Transverse colon (tissue), 4 donors: ENCODE measurements at regions not wholly inside any gene's neighbourhood (a gene's known extent, or its start where the extent isn't known, plus 50 kb on each side); places are given as distances from the start of the nearest gene placed in this dataset.

Experiments used
- POLR2AphosphoS5 ChIP-seq, 3 donors: sonication (generic); formaldehyde crosslinking; IDR thresholded peaks; one replicate each; pipeline ENCODE4 v1.6.1; 2016; ENCODE audit warnings: antibody characterized with exemption in 3 of 3
- TF ChIP-seq, protein P1 (sequence below), 5 experiments: fragments of 200-600 bp in 3 of 5; fragments of 450-650 bp in 2 of 5; sonication (generic) in 3 of 5; IDR thresholded peaks; 1 replicate in 2 of 5; 2 replicates in 3 of 5; pipeline ENCODE4 v1.5.1; 2016 to 2017; ENCODE audit warnings: antibody characterized with exemption in 5 of 5, inconsistent platforms in 3 of 5, mild to moderate bottlenecking in 2 of 5, moderate library complexity in 1 of 5

DNA sequence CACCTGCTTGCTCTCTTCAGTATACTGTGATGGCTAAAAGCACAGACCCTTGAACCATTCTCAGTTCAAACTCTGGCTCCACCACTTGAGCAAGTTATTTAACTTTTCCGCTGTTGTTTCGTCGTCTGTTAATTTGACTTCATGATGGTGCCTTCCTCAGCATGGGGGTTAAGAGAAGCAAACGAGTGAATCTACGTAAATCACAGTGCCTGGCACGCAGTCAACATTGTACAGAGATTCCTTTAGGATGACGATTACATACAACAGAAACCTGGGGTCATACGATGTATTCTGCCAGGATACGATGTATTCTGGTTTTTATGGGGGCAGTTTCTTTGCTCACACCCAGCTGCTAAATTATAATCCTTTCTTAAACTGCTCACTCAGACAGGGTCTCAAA, 515.6 kb downstream of the CCDC171 start:
- TF ChIP-seq, protein P1, sequence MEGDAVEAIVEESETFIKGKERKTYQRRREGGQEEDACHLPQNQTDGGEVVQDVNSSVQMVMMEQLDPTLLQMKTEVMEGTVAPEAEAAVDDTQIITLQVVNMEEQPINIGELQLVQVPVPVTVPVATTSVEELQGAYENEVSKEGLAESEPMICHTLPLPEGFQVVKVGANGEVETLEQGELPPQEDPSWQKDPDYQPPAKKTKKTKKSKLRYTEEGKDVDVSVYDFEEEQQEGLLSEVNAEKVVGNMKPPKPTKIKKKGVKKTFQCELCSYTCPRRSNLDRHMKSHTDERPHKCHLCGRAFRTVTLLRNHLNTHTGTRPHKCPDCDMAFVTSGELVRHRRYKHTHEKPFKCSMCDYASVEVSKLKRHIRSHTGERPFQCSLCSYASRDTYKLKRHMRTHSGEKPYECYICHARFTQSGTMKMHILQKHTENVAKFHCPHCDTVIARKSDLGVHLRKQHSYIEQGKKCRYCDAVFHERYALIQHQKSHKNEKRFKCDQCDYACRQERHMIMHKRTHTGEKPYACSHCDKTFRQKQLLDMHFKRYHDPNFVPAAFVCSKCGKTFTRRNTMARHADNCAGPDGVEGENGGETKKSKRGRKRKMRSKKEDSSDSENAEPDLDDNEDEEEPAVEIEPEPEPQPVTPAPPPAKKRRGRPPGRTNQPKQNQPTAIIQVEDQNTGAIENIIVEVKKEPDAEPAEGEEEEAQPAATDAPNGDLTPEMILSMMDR (IDR thresholded peaks at IDR 0.05) = no peak
- TF ChIP-seq POLR2AphosphoS5 (IDR thresholded peaks at IDR 0.05) = no peak
